ENCODE measurements at regions not wholly inside any gene's neighbourhood (a gene's known extent, or its start where the extent isn't known, plus 50 kb on each side); places are given as distances from the start of the nearest gene placed in this dataset.
A peak's percentile ranks its signal among the peaks of the same experiment; 100 is the strongest.

DNA sequence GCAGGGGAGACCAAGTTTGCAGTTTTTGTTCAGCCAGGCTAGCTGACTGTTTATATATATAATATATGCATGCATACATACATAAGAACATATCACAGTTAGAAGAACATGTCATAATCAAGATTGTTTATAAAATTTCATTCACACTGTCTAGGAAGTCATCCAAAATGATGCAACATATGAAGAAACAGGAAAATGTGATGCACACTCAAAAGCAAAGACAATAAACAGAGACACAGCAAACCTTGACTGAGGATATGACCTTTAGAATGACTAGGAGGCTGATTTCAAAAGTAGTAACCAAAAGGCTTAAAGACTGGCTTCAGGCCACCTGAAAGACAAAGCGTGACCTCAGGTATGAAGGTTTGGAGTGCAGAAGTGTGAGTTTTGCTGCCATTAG lies 166.2 kb upstream of the NDN start:
- TF ChIP-seq, protein P1, sequence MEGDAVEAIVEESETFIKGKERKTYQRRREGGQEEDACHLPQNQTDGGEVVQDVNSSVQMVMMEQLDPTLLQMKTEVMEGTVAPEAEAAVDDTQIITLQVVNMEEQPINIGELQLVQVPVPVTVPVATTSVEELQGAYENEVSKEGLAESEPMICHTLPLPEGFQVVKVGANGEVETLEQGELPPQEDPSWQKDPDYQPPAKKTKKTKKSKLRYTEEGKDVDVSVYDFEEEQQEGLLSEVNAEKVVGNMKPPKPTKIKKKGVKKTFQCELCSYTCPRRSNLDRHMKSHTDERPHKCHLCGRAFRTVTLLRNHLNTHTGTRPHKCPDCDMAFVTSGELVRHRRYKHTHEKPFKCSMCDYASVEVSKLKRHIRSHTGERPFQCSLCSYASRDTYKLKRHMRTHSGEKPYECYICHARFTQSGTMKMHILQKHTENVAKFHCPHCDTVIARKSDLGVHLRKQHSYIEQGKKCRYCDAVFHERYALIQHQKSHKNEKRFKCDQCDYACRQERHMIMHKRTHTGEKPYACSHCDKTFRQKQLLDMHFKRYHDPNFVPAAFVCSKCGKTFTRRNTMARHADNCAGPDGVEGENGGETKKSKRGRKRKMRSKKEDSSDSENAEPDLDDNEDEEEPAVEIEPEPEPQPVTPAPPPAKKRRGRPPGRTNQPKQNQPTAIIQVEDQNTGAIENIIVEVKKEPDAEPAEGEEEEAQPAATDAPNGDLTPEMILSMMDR (IDR thresholded peaks at IDR 0.05) = no peak

DNA sequence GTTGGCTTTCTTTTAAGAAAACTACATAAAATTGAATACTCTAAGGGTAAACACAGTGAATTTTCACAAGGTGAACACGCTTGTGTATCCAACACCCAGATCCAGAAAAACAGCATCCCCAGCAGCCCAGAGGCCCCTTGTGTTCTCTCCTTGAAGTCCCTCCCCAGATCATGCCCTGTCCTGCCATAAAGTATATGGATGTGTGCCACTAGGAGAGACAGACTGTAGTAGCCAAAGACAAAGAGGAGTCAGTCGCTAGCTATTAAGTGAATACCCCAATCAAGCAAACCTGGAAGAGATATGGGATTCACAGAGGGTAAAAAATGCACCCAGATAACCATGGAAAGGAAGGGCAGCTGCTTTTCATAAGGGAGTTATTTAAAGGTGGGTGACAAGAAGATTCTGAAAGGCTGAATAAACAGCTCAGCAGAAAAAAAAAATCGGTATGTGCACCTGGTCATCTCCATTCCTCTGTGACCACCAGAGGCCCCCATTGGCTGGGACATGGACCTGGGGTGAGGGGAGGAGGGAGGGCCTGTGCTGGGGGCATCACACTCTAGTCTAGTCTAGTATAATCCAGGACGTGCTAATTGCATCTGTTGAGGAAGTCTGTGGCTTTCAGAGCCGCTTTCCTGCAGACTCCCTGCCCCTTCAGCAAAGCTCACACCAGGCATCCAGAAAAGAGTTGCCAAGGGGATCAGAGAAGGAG lies 167.3 kb upstream of the NDN start:
- TF ChIP-seq, protein P1 (IDR thresholded peaks at IDR 0.05) = no peak

DNA sequence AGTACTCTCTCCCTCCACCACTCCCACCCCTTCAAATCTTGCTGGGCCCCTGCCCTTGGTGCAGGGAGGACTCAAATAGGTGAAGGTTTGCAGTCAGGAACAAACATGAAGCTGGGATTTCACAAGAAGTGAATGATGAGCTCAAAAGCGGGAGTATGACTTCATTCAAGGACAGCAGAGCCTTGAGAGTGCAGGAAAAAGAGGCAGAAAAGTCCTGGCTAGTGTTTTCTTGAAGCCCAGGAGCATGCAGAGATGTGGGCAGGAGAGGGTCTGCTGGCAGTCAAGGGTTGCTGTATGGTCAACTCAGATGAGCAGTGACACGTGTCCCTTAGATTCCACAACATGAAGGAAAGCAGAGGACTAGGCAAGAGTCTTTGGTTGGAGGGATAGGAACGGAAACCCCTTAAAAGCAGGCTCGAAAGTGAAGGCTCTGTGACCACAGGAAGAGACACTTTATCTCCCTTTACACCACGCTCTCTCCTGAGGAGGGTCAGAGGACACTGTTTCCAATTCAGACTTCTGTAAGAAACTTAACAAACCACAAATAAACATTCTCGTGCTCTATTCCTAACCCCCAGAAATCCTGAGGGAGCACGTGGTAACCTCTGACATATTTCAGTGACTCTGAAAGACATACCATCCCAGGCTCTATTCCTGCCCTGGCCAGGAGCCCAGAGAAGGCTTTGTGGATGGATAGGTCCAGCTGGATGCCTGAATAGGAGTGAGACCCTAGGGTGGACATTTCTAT lies 168.0 kb upstream of the NDN start:
- TF ChIP-seq, protein P1 (IDR thresholded peaks at IDR 0.05) = no peak

DNA sequence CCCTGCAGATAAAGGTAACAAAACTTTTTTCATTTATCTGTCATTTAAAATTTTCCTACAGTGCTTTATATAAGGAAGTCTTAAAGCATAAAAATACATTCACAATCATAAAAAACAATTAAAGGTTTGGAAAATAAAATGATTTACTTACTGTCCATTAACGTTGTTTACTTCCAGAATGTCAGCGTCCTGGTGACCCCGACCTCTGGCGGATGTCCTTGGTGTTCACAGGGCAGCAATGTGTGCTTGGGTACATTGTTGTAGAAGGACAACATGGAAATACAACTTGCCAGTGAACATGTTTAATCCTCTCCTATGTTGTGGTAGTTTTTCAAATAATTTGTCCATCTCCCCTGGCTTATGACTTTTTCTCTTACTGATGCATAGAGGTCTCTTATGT lies 168.8 kb upstream of the NDN start:
- TF ChIP-seq, protein P1 (IDR thresholded peaks at IDR 0.05) = peak; percentile 70

DNA sequence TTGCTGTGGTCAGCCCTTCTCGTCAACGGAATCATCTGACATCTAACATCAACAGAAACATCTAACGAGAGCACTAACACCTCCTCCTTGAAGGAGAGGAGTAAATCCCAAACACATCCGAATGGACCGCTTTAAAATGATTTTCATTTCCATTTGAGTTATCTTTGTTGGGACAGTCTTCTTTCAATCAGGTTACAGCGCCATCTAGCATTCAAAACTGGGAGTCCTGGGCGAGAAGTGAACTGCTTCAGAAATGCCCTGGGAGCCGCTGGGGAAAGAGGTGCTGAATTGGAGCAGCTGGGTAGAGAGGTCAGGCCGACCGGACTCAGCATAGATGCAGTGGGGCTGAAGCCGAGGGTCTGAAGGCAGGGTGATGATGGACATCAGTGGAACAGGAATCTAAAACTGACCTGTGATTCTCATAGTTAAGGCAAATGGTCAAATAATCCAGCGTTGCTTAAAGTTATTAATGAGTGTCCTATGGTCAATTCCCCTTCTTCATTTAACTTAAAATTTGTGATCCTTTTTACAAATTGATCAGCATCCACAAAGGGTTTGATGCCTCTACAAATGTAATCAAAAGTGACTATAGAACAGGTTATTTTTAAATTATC lies 170.0 kb upstream of the NDN start:
- TF ChIP-seq, protein P1 (IDR thresholded peaks at IDR 0.05) = peak; percentile 75

DNA sequence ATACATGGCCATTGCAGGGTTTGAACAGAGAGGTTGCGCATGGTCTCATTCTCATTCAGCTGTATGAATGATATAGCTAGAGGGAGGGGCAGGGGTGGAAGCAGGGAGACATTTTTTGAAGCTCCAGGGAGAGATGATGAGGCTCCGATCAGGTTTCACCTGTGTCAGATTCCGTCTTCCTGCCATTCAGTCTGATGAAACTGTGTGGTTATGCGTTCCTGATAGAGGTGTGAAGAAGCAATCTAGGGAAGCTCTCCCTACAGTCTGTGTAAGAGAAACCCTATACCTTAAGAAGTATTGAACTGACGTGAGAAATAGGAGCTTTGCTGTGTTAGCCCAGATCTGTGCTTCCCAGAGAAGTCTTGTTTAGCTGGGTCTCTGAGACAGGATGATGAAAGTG lies 171.9 kb upstream of the NDN start:
- TF ChIP-seq, protein P1 (IDR thresholded peaks at IDR 0.05) = no peak

DNA sequence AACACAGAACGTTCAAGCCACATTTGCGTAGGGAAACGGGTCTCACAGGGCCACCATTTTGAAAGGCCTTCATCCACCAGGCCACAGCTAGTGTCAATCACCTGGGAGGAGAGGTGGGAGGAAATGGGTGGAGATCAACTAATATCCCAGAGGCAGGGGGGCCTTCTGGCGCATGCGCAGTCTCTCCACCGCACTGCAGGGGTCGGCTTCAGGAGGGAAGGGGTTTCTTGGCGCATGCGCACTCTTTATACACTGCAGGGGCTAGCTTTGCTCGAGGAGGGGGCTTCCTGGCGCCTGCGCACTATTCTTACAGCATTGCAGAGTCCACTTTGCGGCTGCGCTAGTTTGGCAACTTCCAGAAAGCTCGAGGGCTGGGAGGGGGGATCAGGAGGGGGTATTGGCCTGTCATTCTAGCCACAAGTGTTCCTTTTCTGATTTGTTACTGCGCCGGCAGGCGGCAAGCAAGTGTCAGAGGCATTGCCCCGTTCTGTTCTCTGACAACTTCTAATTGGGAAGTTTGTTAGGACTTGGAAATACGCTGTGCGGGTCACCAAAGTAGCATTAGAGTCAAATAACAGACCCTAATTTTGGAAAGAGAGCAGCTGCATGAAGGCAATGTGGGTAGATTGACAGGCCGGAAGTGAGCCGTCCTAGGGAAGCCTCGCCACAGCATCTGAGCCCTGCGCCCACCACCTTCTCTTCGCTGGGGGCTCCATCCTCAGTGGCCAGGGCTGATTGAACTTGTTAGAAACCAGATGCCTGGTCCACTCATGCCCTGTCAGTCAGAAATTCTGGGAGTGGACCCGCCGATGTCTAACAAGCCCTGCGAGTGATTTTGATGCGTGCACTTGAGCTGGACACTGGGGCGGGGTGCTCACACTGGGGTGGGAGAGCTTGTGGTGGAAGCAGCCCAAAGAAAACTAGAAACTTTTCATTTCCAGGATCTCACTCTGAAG lies 173.5 kb upstream of the NDN start:
- TF ChIP-seq, protein P1 (IDR thresholded peaks at IDR 0.05) = no peak
